Bronchial epithelial cell (primary cell): ENCODE measurements at regions not wholly inside any gene's neighbourhood (a gene's known extent, or its start where the extent isn't known, plus 50 kb on each side); places are given as distances from the start of the nearest gene placed in this dataset.

ENCODE experiments used
- DNase-seq: peaks from one replicate; pipeline ENCODE4 v3.0.0-alpha.2; 2010; ENCODE audit warnings: low read depth
- FAIRE-seq: peaks from 2 replicates; lab custom pipeline; 2011; peaks lifted over from hg19 to GRCh38; lab: Jason Lieb, UNC
- H3K27me3 ChIP-seq: 2 replicates; pipeline ENCODE4 v1.5.1; 2011; ENCODE audit warnings: low read length; ENCODE audit not compliant: control insufficient read depth, insufficient read depth
- H3K36me3 ChIP-seq: 2 replicates; pipeline ENCODE4 v1.5.1; 2011; ENCODE audit warnings: low read length; ENCODE audit not compliant: control insufficient read depth, insufficient read depth
- H3K4me3 ChIP-seq: 2 replicates; pipeline ENCODE4 v1.5.1; 2011; ENCODE audit warnings: mild to moderate bottlenecking, low read depth, low read length, control low read depth
- TF ChIP-seq, protein P1 (sequence below): IDR thresholded peaks from 2 replicates; pipeline ENCODE4 v1.5.1; 2011; ENCODE audit warnings: mild to moderate bottlenecking, moderate library complexity, low read length, control low read depth, inconsistent platforms; ENCODE audit not compliant: insufficient read depth, severe bottlenecking

- TF ChIP-seq, protein P1, sequence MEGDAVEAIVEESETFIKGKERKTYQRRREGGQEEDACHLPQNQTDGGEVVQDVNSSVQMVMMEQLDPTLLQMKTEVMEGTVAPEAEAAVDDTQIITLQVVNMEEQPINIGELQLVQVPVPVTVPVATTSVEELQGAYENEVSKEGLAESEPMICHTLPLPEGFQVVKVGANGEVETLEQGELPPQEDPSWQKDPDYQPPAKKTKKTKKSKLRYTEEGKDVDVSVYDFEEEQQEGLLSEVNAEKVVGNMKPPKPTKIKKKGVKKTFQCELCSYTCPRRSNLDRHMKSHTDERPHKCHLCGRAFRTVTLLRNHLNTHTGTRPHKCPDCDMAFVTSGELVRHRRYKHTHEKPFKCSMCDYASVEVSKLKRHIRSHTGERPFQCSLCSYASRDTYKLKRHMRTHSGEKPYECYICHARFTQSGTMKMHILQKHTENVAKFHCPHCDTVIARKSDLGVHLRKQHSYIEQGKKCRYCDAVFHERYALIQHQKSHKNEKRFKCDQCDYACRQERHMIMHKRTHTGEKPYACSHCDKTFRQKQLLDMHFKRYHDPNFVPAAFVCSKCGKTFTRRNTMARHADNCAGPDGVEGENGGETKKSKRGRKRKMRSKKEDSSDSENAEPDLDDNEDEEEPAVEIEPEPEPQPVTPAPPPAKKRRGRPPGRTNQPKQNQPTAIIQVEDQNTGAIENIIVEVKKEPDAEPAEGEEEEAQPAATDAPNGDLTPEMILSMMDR: no peak
- DNase-seq: peak; percentile 51
- Histone ChIP-seq H3K36me3 (no peaks in the 10 kb centered on the region), H3K4me3 (no peak overlapping the region), H3K27me3 (no peaks in the 10 kb centered on the region)
- no peak for FAIRE-seq
These were observed 77.8 kb upstream of the HS6ST1 start for GRCh38 chr2:128396500-128396891.

DNA sequence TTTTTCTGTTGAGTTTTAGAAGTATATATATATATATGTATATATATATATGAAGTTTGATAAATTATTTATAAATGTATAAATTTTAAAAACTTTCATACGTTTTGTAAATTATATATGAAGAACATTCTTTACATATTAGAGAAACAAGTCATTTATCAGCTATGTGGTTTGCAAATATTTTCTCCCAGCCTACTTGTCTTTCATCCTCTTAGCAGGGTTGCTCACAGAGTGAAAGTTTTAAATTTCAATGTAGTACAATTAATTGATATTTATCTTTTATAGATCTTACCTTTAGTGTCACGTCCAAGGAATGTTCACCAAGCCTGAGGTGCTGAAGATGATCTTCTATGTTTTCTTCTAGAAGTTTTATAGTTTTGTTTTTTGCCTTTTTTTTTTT, 78.3 kb upstream of the HS6ST1 start:
- Histone ChIP-seq H3K36me3 (no peaks in the 10 kb centered on the region), H3K4me3 (no peak overlapping the region), H3K27me3 (no peaks in the 10 kb centered on the region)
- no peak for FAIRE-seq
- DNase-seq: peak; percentile 8
- TF ChIP-seq, protein P1: no peak

GRCh38 chr2:128399256-128399655, 80.6 kb upstream of the HS6ST1 start:
- H3K36me3 ChIP-seq: no peaks in the 10 kb centered on the region
- no peaks in the 10 kb centered on the region for H3K27me3 ChIP-seq
- TF ChIP-seq, protein P1: no peak
- H3K4me3 ChIP-seq: no peak overlapping the region
- no peak for DNase-seq
- FAIRE-seq: no peak

DNA sequence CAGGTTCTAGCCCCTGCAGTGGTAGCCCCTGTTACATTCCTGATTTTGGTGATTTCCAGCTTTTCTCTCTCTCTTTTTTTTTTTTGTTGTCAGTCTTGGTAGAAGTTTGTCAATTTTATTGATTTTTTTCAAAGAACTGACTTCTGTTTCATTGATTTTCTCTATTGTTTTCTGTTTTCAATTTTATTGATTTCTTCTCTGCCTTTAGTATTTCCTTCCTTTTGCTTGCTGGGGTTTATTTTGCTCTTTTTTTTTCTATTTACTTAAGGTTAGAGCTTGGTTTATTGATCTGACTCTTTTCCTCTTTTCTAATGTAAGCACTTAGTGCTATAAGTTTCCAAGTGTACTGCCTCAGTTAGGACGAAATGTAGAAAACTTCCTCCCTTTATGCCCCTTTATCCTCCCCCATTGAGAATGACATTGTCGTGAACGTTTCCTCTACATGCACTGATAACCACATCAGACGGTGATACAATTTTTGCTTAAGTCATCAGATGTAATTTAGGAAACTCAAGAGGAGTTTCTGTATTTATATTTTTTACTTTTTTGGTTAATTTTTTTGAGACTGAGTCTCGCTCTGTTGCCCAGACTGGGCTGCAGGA, 81.1 kb upstream of the HS6ST1 start:
- TF ChIP-seq, protein P1: no peak
- no peak for DNase-seq
- no peak for FAIRE-seq
- Histone ChIP-seq H3K36me3 (no peaks in the 10 kb centered on the region), H3K4me3 (no peak overlapping the region), H3K27me3 (no peaks in the 10 kb centered on the region)

GRCh38 chr2:128401680-128402079, 83.0 kb upstream of the HS6ST1 start:
- no peak for DNase-seq
- Histone ChIP-seq H3K36me3 (no peaks in the 10 kb centered on the region), H3K27me3 (no peaks in the 10 kb centered on the region), H3K4me3 (no peak overlapping the region)
- TF ChIP-seq, protein P1: no peak
- no peak for FAIRE-seq
